ENCODE measurements at regions not wholly inside any gene's neighbourhood (a gene's known extent, or its start where the extent isn't known, plus 50 kb on each side); places are given as distances from the start of the nearest gene placed in this dataset.

DNA sequence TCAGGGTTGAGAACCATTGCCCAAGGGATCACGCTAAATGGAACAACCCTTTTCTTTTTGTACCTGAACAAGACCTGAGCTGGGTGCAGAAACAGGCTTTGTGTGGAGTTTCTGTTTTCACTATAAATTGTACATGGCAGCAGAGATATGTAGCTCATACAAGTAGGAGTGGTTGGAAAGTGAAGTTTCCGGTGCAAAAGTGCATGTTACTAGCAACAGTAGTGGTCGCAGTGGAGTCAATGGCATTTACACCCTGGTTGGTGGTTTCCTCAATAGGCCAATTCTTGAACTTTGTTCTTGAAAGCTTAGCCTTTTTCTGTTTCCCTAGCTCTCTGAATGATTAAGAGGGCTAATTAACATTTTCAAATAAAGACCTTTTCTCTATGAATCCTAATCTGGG, 170.7 kb downstream of the NEBL start:
- no peak for DNase-seq

DNA sequence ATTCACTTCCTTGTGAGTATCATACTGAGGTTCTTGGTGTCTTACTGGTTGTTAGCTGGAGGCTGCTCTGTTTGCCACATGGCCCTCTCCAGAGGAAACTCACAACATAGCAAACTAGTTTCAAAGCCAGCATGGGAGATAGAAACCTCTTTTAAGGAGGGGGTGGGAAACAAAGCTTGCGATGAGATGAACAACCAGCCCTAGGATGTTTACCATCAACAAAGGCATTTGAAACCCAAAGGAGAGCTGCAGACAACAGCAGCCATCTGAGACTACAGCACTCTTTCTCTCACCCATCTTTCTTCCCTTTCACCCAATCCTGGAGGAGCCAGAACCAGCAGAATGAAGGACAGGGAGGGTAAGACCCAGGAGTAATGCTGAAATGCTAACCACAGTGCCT, 182.1 kb downstream of the NEBL start:
- no peak for DNase-seq

- no peak for DNase-seq
These were observed 182.6 kb downstream of the NEBL start for GRCh38 chr10:20714518-20714917.

DNA sequence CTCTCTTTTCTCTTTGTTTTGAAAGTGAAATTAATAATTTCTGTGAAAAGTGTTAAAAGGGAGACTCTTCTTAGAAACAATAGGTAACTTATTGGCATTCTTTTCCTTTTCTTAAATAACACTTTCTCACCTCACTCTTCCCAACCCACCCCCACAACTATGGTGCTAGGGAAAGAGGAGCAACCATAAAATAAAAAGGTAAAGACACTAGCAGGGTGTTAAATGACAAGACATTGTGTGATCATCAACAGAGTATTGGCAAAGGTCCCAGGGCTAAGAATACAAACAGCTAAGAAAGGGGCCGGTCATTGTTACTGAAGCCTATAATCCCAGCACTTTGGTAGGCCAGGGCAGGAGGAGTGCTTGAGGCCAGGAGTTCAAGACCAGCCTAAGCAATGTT, 183.7 kb downstream of the NEBL start:
- DNase-seq, result no peak

DNA sequence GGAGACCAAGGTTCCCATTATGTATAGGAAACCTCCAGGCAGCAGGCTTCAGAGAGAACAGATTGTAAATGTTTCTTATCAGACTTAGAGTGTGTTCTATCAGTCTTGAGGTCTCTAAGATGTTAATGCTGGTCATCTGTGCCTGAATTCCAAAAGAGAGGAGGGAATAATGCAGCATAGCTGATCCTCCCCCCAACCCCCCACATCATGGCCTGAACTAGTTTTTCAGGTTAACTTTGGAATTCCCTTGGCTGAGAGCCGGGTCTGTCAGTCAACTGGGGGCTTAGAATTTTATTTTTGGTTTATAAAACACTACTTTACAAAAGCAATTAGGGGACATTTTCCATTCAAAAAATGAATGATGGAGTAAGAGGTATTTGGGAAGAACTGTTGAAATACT, 184.3 kb downstream of the NEBL start:
- no peak for DNase-seq

DNA sequence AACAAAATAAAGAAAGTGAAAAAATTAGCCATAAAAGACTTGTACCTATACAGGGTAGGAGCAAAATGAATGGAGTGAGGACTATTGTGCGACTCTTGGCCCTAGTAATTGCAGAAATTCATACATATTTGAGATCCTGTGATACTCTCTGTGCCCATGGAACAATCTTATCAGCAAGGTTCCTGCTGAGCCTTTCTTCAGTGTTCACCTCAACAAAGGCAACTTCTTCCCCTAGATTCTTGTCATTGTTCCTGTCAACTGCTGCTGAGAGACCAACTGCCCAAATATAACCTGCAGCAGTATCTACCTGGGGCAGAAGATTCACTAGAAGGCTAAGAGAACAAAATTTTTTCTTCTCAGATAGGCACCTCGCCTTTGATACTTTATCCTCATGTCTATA, 187.4 kb downstream of the NEBL start:
- no peak for DNase-seq

GRCh38 chr10:20708305-20708704, 188.8 kb downstream of the NEBL start:
- DNase-seq, result no peak

GRCh38 chr10:20707251-20707650, 189.9 kb downstream of the NEBL start:
- no peak for DNase-seq

DNA sequence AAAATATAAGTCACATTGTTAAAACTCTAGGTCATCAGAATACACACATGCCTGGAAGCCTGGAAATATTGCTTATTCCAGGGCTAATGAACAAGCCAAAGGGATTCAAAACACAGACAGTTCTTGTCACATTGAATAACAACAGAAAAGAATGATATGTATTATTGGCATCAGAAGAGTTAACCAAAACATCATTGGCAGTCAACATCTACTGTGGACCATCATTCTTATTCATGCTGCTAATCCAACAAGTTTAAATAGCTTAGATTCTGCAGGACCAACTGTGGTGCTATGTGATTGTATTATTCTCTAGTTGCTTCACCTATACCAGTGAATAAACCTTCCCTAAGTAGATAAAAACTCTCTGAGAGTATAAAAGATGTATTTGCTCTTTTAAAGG, 198.3 kb downstream of the NEBL start:
- DNase-seq, result no peak

- no peak for DNase-seq
These were observed 202.8 kb downstream of the NEBL start for GRCh38 chr10:20694296-20694695.

- no peak for DNase-seq
These were observed 208.1 kb downstream of the NEBL start for GRCh38 chr10:20688797-20689544.

GRCh38 chr10:20686015-20686635, 211.0 kb downstream of the NEBL start:
- no peak for DNase-seq

- DNase-seq, result no peak
These were observed 211.6 kb downstream of the NEBL start for GRCh38 chr10:20685462-20685861.

- no peak for DNase-seq
These were observed 213.8 kb downstream of the NEBL start for GRCh38 chr10:20683345-20683744.

GRCh38 chr10:20682782-20683181, 214.3 kb downstream of the NEBL start:
- DNase-seq, result no peak

GRCh38 chr10:20677340-20677739, 219.8 kb downstream of the NEBL start:
- no peak for DNase-seq

DNA sequence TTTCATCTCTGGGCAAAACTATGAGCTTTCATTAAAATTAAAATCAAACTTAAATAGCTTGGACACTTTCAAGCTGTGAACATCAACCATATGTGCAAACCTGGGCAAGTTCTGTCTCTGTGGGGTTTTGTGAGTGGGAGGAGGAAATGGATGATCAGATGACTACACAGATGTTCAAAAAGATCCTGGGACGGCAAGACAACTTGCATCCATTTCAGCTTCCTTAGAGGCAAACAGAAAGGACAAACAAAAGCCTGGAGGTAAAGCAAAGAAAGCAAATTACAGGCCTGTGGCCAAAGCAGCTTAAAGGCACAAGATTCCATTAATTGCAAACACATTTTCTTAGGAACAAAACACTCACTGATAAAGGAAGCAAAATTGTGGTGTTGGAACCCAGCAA, 222.2 kb downstream of the NEBL start:
- DNase-seq, result no peak

DNA sequence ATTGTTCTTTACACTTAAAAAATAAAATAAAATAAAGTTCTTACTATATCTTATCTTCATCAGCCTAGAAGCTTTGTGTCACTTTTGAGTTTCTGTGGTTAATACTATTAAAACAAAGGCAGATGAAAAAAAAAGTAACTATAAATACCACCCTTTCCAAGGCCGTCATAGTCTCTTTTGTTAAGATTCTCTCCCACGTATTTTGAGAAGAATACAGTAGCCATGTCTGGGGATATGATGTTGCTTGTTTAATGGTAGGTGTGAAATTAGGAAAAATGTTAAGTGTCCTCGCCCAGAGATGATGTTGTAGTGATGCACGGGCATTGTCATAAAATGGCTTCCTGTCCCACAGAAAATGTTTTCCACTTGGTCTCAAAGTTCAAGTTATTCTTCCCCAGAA, 223.9 kb downstream of the NEBL start:
- DNase-seq, result no peak

DNA sequence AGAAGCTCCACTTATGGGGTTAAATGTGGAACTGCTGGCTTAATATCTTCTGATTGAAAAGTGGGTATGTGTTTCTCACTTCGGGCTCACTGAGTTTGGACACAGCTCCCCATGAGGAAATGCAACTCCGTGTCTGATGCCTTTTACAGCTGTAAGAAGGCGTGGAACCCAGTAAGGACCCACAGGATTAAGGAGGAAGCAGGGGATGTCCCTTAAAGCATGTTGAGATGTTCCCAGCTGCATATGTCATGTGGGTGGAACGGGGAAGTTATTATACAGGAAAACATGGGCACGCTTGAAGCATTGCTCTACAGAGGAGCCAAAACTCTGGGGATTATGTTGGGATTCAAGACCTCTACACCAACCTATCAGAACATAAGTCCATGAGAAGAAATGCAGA, 224.4 kb downstream of the NEBL start:
- DNase-seq, result no peak

GRCh38 chr10:20670579-20670978, 226.5 kb downstream of the NEBL start:
- no peak for DNase-seq

DNA sequence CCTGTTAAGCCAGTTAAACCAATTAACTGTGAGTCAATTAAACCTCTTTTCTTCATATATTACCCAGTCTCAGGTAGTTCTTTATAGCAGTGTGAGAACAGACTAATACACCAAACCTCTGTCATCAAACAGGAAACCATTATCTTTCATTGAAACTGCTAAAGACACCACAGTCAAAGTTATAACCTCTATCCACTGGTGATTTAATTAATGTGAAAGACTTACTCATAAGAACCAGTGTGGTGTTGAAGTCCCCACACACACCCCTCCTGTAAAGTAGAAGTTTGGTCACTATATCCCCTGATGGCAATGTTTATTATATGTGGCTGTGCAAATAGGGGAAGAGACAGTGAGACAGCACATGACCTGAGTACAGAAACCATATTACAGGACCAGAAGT, 228.1 kb downstream of the NEBL start:
- DNase-seq, result no peak

GRCh38 chr10:20662742-20663141, 234.4 kb downstream of the NEBL start:
- DNase-seq, result no peak

- no peak for DNase-seq
These were observed 237.9 kb downstream of the NEBL start for GRCh38 chr10:20659225-20659624.

- no peak for DNase-seq
These were observed 239.0 kb downstream of the NEBL start for GRCh38 chr10:20658158-20658557.

GRCh38 chr10:20656886-20657285, 240.2 kb downstream of the NEBL start:
- DNase-seq, result no peak

Data from NCI-H2029 treated with DMSO at 0.1 percent for 48 hours (cell line).